ENCODE measurements at regions not wholly inside any gene's neighbourhood (a gene's known extent, or its start where the extent isn't known, plus 50 kb on each side); places are given as distances from the start of the nearest gene placed in this dataset.
"Not testable (repeated sequence)": the region's sequence is repeated elsewhere in the genome, so short reads cannot be mapped to it uniquely, and the experiment has no call there.

- H3K27me3 ChIP-seq (ENCODE audit: control insufficient read depth in 3 of 3, insufficient read depth in 3 of 3, low read length in 2 of 3): no peaks in the 10 kb centered on the region
- no peaks in the 10 kb centered on the region for H3K36me3 ChIP-seq (ENCODE audit: control insufficient read depth in 4 of 4, insufficient read depth in 4 of 4, low read length in 4 of 4)
- no peak for TF ChIP-seq CTCF (IDR thresholded peaks at IDR 0.05; ENCODE audit: control extremely low read depth, extremely low read depth)
- H3K27ac ChIP-seq (ENCODE audit: low read depth in 1 of 2, low read length in 1 of 2): no peak overlapping the region
- no peak for ATAC-seq (ENCODE audit: insufficient read depth, low FRiP score)
- 74 to 85% methylated on average over 6 of the region's 6 CpGs for WGBS, 2 donors
- no peak overlapping the region for H3K9ac ChIP-seq (ENCODE audit: insufficient read depth in 1 of 2, low read length in 2 of 2)
- DNase-seq: no peak
- H3K4me3 ChIP-seq: no peak overlapping the region
- H3K9me3 ChIP-seq (ENCODE audit: control insufficient read depth in 4 of 4, insufficient read depth in 3 of 4, low read length in 3 of 4): no peaks in the 10 kb centered on the region
- no peaks in the 10 kb centered on the region for H3K4me1 ChIP-seq (ENCODE audit: control insufficient read depth in 5 of 5, insufficient read depth in 5 of 5, low read length in 5 of 5)
These were observed 412.1 kb upstream of the TECRL start for GRCh38 chr4:64821219-64821976.

- WGBS, 2 donors: 83 to 85% methylated on average over 2 of the region's 2 CpGs
- no peak overlapping the region for H3K4me3 ChIP-seq
- no peak overlapping the region for H3K27ac ChIP-seq (ENCODE audit: low read depth in 1 of 2, low read length in 1 of 2)
- H3K36me3 ChIP-seq (ENCODE audit: control insufficient read depth in 4 of 4, insufficient read depth in 4 of 4, low read length in 4 of 4): no peaks in the 10 kb centered on the region
- TF ChIP-seq CTCF (IDR thresholded peaks at IDR 0.05; ENCODE audit: control extremely low read depth, extremely low read depth): no peak
- no peaks in the 10 kb centered on the region for H3K4me1 ChIP-seq (ENCODE audit: control insufficient read depth in 5 of 5, insufficient read depth in 5 of 5, low read length in 5 of 5)
- H3K9me3 ChIP-seq (ENCODE audit: control insufficient read depth in 4 of 4, insufficient read depth in 3 of 4, low read length in 3 of 4): no peaks in the 10 kb centered on the region
- no peak for DNase-seq
- no peak overlapping the region for H3K9ac ChIP-seq (ENCODE audit: insufficient read depth in 1 of 2, low read length in 2 of 2)
- ATAC-seq (ENCODE audit: insufficient read depth, low FRiP score): no peak
- no peaks in the 10 kb centered on the region for H3K27me3 ChIP-seq (ENCODE audit: control insufficient read depth in 3 of 3, insufficient read depth in 3 of 3, low read length in 2 of 3)
These were observed 405.4 kb upstream of the TECRL start for GRCh38 chr4:64814616-64815015.

GRCh38 chr4:64807821-64808220 lies 398.6 kb upstream of the TECRL start:
- no peaks in the 10 kb centered on the region for H3K9me3 ChIP-seq (ENCODE audit: control insufficient read depth in 4 of 4, insufficient read depth in 3 of 4, low read length in 3 of 4)
- H3K27ac ChIP-seq (ENCODE audit: low read depth in 1 of 2, low read length in 1 of 2): no peak overlapping the region
- WGBS, 2 donors: 42 to 55% methylated on average over 2 of the region's 2 CpGs
- DNase-seq (no peak), ATAC-seq (ENCODE audit: insufficient read depth, low FRiP score) (no peak)
- H3K9ac ChIP-seq (ENCODE audit: insufficient read depth in 1 of 2, low read length in 2 of 2): no peak overlapping the region
- no peaks in the 10 kb centered on the region for H3K4me1 ChIP-seq (ENCODE audit: control insufficient read depth in 5 of 5, insufficient read depth in 5 of 5, low read length in 5 of 5)
- no peaks in the 10 kb centered on the region for H3K36me3 ChIP-seq (ENCODE audit: control insufficient read depth in 4 of 4, insufficient read depth in 4 of 4, low read length in 4 of 4)
- no peak for TF ChIP-seq CTCF (IDR thresholded peaks at IDR 0.05; ENCODE audit: control extremely low read depth, extremely low read depth)
- H3K27me3 ChIP-seq (ENCODE audit: control insufficient read depth in 3 of 3, insufficient read depth in 3 of 3, low read length in 2 of 3): no peaks in the 10 kb centered on the region
- H3K4me3 ChIP-seq: no peak overlapping the region

GRCh38 chr4:64799751-64800150 lies 390.5 kb upstream of the TECRL start:
- no peaks in the 10 kb centered on the region for H3K36me3 ChIP-seq (ENCODE audit: control insufficient read depth in 4 of 4, insufficient read depth in 4 of 4, low read length in 4 of 4)
- no peak for ATAC-seq (ENCODE audit: insufficient read depth, low FRiP score)
- no peaks in the 10 kb centered on the region for H3K27me3 ChIP-seq (ENCODE audit: control insufficient read depth in 3 of 3, insufficient read depth in 3 of 3, low read length in 2 of 3)
- DNase-seq: no peak
- no peaks in the 10 kb centered on the region for H3K4me1 ChIP-seq (ENCODE audit: control insufficient read depth in 5 of 5, insufficient read depth in 5 of 5, low read length in 5 of 5)
- no peak overlapping the region for H3K4me3 ChIP-seq
- H3K9me3 ChIP-seq (ENCODE audit: control insufficient read depth in 4 of 4, insufficient read depth in 3 of 4, low read length in 3 of 4): no peaks in the 10 kb centered on the region
- WGBS, 2 donors: 73 to 83% methylated on average over 7 of the region's 7 CpGs
- no peak for TF ChIP-seq CTCF (IDR thresholded peaks at IDR 0.05; ENCODE audit: control extremely low read depth, extremely low read depth)
- no peak overlapping the region for H3K9ac ChIP-seq (ENCODE audit: insufficient read depth in 1 of 2, low read length in 2 of 2)
- no peak overlapping the region for H3K27ac ChIP-seq (ENCODE audit: low read depth in 1 of 2, low read length in 1 of 2)

- H3K27me3 ChIP-seq (ENCODE audit: control insufficient read depth in 3 of 3, insufficient read depth in 3 of 3, low read length in 2 of 3); H3K9ac ChIP-seq (ENCODE audit: insufficient read depth in 1 of 2, low read length in 2 of 2); H3K4me1 ChIP-seq (ENCODE audit: control insufficient read depth in 5 of 5, insufficient read depth in 5 of 5, low read length in 5 of 5); ATAC-seq (ENCODE audit: insufficient read depth, low FRiP score); H3K9me3 ChIP-seq (ENCODE audit: control insufficient read depth in 4 of 4, insufficient read depth in 3 of 4, low read length in 3 of 4); H3K27ac ChIP-seq (ENCODE audit: low read depth in 1 of 2, low read length in 1 of 2); H3K4me3 ChIP-seq; H3K36me3 ChIP-seq (ENCODE audit: control insufficient read depth in 4 of 4, insufficient read depth in 4 of 4, low read length in 4 of 4); DNase-seq: not testable (repeated sequence)
- WGBS, 2 donors: 86 to 95% methylated on average over 4 of the region's 4 CpGs
These were observed 389.6 kb upstream of the TECRL start for GRCh38 chr4:64798828-64799227.
